Body of pancreas (tissue), 4 donors: ENCODE measurements at regions not wholly inside any gene's neighbourhood (a gene's known extent, or its start where the extent isn't known, plus 50 kb on each side); places are given as distances from the start of the nearest gene placed in this dataset.

Experiments
- ATAC-seq: fragments of 150-250 bp; one replicate; pipeline ENCODE4 v1.9.1; 2016
- DNase-seq, 4 donors: peaks; one replicate each; pipeline ENCODE4 v3.0.0-alpha.2; 2019
- H3K27ac ChIP-seq, 4 donors: fragments of 200-600 bp; sonication (generic); 1 replicate in 3 of 4; 2 replicates in 1 of 4; pipeline versions ENCODE4 v1.5.1 to v1.6.1; 2016 to 2019; ENCODE audit warnings: mild to moderate bottlenecking in 1 of 4, mixed read lengths in 1 of 4, moderate library complexity in 1 of 4
- H3K27me3 ChIP-seq, 2 donors: fragments of 200-600 bp; sonication (generic); one replicate each; pipeline ENCODE4 v1.6.0; 2016; ENCODE audit warnings: mild to moderate bottlenecking in 1 of 2
- H3K36me3 ChIP-seq, 2 donors: fragments of 200-600 bp; sonication (generic); replicated peaks in 1 of 2; 2 replicates each; pipeline ENCODE4 v1.5.1; 2016; ENCODE audit warnings: low read depth in 2 of 2; ENCODE audit not compliant: insufficient read depth in 1 of 2
- H3K4me1 ChIP-seq: fragments of 200-600 bp; sonication (generic); one replicate; pipeline ENCODE4 v1.6.0; 2016
- H3K4me3 ChIP-seq, 2 donors: fragments of 200-600 bp; sonication (generic); 1 replicate in 1 of 2; 2 replicates in 1 of 2; pipeline ENCODE4 v1.5.1; 2016 to 2019
- H3K9me3 ChIP-seq, 3 donors: fragments of 200-600 bp; sonication (generic); 1 replicate in 2 of 3; 2 replicates in 1 of 3; pipeline ENCODE4 v1.5.1; 2016
- CTCF ChIP-seq, 7 experiments: fragments of 450-650 bp in 4 of 7; fragments of 200-600 bp in 3 of 7; sonication (generic) in 3 of 7; IDR thresholded peaks; one replicate each; pipeline ENCODE4 v1.5.1; 2016 to 2019; ENCODE audit warnings: antibody characterized with exemption in 7 of 7
- POLR2A ChIP-seq, 3 donors: fragments of 450-650 bp; IDR thresholded peaks; one replicate each; pipeline ENCODE4 v1.6.1; 2016; ENCODE audit warnings: antibody characterized with exemption in 3 of 3, mild to moderate bottlenecking in 2 of 3
- WGBS, 2 donors: methylation state at CpG; one replicate each; pipeline ENCODE4 v1.1.5; 2017; 5-methylcytosine and 5-hydroxymethylcytosine counted together
- intact Hi-C: fragments of 100-400 bp; cut with DNase I; formaldehyde crosslinking; loops from one replicate; pipeline ENCODE4 v1.15.1; 2023

- TF ChIP-seq CTCF (IDR thresholded peaks at IDR 0.05), result no peak
- TF ChIP-seq POLR2A (IDR thresholded peaks at IDR 0.05), result no peak
- no peaks in the 10 kb centered on the region for H3K4me1 ChIP-seq
- no peaks in the 10 kb centered on the region for H3K27me3 ChIP-seq
- H3K36me3 ChIP-seq, result no peaks in the 10 kb centered on the region
- H3K9me3 ChIP-seq, result peaks cover 0 to 7% (median 0%) of the 10 kb centered on the region in 3 donors
- no peak overlapping the region for H3K4me3 ChIP-seq
- H3K27ac ChIP-seq, result no peak overlapping the region
- WGBS, 2 donors, result 87 to 93% methylated on average over 4 of the region's 4 CpGs
- ATAC-seq, result no peak
- no peak for DNase-seq
- intact Hi-C loops, result no loop called here
Observed at GRCh38 chr3:13159890-13160289, 86.7 kb upstream of the IQSEC1 start.

- ATAC-seq (no peak), DNase-seq (no peak)
- 90 to 97% methylated on average over 6 of the region's 6 CpGs for WGBS, 2 donors
- TF ChIP-seq CTCF (IDR thresholded peaks at IDR 0.05) (no peak), POLR2A (IDR thresholded peaks at IDR 0.05) (no peak)
- H3K27ac ChIP-seq, result no peak overlapping the region
- intact Hi-C loops, result no loop called here
- H3K36me3 ChIP-seq, result no peaks in the 10 kb centered on the region
- no peak overlapping the region for H3K4me3 ChIP-seq
- H3K27me3 ChIP-seq, result no peaks in the 10 kb centered on the region
- peaks cover 0 to 7% (median 0%) of the 10 kb centered on the region in 3 donors for H3K9me3 ChIP-seq
- H3K4me1 ChIP-seq, result no peaks in the 10 kb centered on the region
Observed at GRCh38 chr3:13158871-13159270, 85.6 kb upstream of the IQSEC1 start.

- H3K27ac ChIP-seq, result no peak overlapping the region
- H3K9me3 ChIP-seq, result peaks cover 0 to 7% (median 0%) of the 10 kb centered on the region in 3 donors
- DNase-seq (no peak), ATAC-seq (no peak)
- H3K36me3 ChIP-seq, result no peaks in the 10 kb centered on the region
- H3K27me3 ChIP-seq, result no peaks in the 10 kb centered on the region
- H3K4me1 ChIP-seq, result no peaks in the 10 kb centered on the region
- no peak overlapping the region for H3K4me3 ChIP-seq
- WGBS, 2 donors, result 72 to 80% methylated on average over 7 of the region's 7 CpGs
- intact Hi-C loops, result no loop called here
- no peak for TF ChIP-seq POLR2A (IDR thresholded peaks at IDR 0.05)
- no peak for TF ChIP-seq CTCF (IDR thresholded peaks at IDR 0.05)
Observed at GRCh38 chr3:13158408-13158807, 85.2 kb upstream of the IQSEC1 start.

DNA sequence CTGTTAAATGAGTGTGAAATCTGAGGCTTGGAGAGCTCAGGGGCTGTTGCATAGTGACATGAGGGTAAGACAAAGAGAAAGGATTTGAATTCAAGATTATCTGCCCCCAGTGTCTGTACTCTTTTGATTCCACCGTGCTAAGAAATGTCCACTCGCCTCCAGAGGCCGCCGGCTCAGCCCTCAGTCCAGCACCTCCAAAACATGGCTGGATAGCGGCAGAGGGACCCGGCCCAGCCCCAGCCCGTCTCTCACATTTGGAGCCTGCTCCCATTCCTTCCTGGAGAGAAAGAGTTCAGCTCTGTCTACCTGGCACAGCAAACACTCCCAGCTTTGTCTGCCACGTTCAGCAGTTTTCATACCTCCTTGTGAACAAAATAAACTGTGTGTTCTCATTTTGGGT, 84.8 kb upstream of the IQSEC1 start:
- Histone ChIP-seq H3K4me1 (no peaks in the 10 kb centered on the region), H3K9me3 (peaks cover 0 to 7% (median 0%) of the 10 kb centered on the region in 3 donors), H3K36me3 (no peaks in the 10 kb centered on the region), H3K4me3 (no peak overlapping the region), H3K27me3 (no peaks in the 10 kb centered on the region), H3K27ac (no peak overlapping the region)
- WGBS, 2 donors, result 75 to 84% methylated on average over 7 to 8 of the region's 8 CpGs
- intact Hi-C loops, result no loop called here
- TF ChIP-seq POLR2A (IDR thresholded peaks at IDR 0.05), result no peak
- TF ChIP-seq CTCF (IDR thresholded peaks at IDR 0.05), result no peak
- ATAC-seq, result no peak
- DNase-seq, result no peak

DNA sequence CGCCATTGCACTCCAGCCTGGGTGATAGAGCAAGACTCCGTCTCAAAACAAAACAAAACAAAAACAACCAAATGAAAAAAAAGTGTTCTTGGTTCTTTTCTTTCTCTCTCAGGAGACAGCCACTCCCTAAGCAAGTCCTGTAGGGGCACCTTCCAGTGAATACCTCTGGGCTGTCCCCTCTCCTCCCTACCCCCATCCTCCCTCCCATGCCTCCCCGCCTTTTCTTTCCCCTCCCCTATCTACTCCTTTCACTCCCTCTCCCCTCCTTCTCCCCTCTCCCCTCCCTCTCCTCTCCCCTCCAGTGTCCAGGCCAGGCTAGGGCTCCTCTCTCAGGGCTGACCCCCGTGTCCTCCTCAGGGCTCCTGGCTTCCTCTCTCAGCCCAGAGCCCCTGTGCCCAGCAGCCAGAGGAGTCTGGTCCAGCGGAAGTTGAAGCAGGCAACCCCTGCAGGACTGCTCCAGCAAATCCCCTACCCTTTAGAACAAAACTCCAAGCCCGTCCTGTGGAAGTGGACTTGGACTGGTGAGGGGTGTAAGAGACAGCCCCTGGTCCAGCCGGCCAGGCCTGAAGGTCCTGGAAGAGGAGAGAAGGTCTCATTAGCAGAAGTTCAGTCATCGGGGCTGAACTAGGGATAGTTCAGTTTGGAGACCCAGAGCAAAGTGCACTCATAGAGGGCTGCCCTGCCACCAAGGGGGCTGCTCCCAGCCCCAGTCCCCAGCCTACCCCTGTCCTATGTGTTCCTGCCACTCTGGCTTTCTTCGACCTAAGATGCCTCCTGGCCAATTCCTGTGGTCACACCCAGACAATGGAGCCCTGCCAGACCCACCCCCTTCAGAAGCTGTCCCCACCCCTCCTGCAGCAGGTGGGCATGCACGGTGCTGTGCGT, 79.8 kb upstream of the IQSEC1 start:
- Histone ChIP-seq H3K27ac (no peak overlapping the region), H3K4me3 (no peak overlapping the region), H3K9me3 (peaks cover 0 to 7% (median 0%) of the 10 kb centered on the region in 3 donors), H3K27me3 (no peaks in the 10 kb centered on the region), H3K36me3 (no peaks in the 10 kb centered on the region), H3K4me1 (no peaks in the 10 kb centered on the region)
- TF ChIP-seq POLR2A (IDR thresholded peaks at IDR 0.05) (no peak), CTCF (IDR thresholded peaks at IDR 0.05) (no peak)
- no peak for ATAC-seq
- no peak for DNase-seq
- intact Hi-C loops, result no loop called here
- 70 to 77% methylated on average over 7 to 11 of the region's 11 CpGs for WGBS, 2 donors
